T-helper 2 cell treated with Interferon-gamma antibody and Interleukin-4, amounts not matched to agents 100 ng/mL and 5 ng/mL, for 36 hours (primary cell): ENCODE measurements at regions not wholly inside any gene's neighbourhood (a gene's known extent, or its start where the extent isn't known, plus 50 kb on each side); places are given as distances from the start of the nearest gene placed in this dataset.
"Not testable (repeated sequence)": the region's sequence is repeated elsewhere in the genome, so short reads cannot be mapped to it uniquely, and the experiment has no call there.

Experiments used
- intact Hi-C: fragments of 100-400 bp; cut with micrococcal nuclease; formaldehyde crosslinking; loops from one replicate; pipeline ENCODE4 v1.15.1; 2023

DNA sequence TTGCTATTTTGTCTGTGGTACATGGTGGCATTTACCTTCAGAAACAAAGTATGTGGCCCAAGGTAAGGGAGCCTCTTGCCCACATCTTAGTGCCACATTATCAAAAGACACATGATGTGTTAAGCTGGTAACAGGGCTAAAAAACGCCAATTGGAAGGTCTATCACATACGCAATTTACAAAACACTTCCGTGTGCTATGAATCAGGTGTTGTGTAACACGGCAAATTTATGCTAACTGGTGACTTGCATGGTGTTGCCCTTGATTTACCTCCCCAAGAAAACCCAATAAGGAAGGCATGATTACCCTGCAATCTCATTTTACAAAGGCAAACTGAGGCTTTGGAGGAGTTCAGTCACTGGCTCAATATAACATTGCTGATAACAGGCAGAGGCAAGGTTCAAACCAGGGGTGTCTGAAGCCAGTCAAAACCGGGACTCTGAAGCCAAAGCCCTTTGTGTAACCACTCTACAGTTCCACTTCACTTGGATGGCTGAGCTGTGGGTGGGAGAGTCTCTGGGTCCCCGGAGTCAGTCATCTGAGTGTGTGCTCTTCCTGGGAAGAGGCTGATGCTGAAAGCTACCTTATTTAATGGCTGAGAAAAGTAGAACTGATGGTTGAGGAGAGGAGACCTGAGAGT is 103.9 kb upstream of the BCL6 start:
- intact Hi-C loops, result no loop called here

DNA sequence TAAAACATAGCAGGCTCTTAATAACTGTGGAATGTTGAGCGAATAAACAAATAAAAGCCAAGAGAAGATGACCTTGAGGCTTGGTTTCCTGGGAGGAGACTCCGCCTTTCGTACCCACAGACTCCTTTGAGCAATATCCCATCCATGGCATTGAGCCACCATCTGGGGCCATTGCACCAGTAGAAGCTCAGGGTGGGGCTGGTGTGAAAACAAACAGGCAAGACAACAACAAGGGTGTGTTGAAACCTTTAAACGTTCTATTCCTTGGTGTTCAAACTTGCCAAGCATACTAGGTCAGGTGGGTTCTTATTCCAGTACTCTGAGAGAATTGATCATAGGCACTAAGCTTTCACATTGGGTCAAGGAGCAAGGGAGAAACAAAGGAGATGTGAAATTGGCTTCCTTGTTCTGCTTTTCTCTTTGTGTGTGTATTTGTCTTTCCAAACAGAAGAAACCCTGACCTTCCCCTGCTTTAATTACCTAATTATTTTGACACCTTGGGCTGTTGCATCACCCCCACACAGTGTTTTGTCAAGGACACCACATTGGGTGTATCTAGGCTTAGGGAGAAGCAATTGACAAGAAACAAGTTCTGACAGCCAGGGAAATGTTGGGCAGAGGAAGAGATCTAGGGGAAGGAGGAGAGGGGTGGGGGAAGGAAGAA is 105.1 kb upstream of the BCL6 start:
- intact Hi-C loops, result no loop called here

DNA sequence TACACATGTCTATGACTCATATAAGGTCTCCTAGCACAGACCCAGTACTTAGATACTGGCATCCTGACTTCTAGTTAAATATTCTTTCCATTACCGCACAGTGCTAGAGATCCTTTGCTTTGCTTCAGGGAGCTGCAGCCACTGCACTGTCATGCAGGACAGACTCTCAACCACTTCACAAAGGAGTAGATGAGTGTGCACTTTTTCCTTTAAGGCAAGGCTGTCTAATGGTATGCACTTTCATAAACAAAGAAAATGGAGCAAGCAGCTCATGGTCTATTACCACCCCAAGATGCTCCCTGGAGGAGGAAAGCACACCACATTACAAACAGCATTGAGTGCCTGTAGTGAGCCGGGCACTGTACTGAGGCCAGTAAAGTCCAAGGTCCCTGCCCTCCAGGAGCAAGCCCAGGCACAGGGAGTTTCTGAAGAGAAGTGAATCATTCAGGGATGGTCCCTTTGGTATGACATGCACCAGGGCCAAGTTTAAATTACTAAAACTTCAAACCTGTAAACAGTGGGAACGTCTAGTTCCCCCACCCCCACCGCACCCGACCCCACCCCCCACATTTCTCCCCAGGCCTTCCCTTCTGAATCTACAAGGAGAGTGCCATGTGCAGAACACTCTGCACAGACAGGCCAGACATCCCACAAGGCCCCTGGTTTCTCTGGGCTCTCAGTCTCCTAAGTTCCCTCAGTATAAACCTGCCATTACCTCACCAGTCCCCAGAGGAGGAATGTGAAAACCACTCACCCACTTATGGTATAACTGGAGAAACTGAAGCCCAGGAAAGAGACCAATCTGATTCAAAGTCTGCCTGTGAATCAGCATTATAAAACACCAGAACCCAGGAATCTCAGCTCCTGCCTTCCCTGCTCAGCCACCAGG is 107.8 kb upstream of the BCL6 start:
- intact Hi-C loops, result no loop called here

DNA sequence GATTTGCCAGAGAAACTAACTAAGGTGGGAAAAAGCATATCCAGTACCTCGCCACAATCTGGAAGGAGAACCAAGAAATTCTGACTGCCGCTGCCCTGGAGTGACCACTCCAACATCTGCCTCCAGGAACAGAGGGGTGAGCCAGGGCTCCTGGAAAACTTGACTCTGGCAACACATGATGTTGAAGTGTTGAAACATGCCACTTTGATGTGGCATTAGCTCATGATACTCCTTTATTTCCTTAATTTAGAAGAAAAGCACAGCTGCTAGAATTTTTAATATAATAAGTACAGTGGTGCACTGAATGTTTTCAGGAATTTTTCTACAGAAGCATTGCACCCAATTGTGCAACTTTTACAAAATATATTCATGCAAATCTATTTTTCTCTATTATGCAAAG is 109.9 kb upstream of the BCL6 start:
- intact Hi-C loops, result no loop called here

DNA sequence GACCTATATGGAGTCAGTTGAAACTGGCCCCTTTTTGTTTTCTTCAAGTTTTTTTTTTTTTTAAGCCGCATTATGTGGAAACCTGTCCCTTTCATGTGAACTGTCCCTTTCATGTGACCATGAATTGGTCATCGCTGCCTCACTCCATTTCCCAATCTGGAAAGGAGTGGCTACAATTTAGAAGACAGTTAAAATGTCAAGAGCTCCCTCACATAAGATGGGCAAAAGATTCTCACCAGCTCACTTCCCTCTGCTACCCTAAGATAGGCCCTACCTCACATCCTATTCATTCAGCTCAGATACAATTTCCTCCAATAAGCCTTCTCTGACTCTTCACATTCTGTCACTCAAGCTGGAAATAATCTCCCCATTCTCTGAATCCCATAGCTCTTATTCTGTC is 111.3 kb upstream of the BCL6 start:
- intact Hi-C loops, result no loop called here

DNA sequence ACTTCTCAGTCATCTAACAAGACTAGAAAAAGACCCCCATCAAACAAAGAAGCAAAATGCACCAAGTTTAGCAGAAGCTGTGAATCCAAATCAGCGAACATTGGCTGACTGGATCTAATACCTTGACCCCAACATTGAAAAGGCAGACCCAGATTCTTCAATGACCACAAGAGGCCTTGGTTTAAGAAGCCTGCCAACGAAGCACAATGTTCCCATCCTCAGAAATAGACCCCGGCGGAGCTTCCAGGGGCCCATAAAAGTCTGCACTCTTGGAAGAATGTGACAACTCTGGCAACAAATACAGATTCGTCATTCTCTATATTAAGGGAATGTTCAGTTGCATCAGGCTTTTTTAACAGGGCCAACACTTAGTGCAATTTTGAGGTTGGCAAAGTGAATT is 112.8 kb upstream of the BCL6 start:
- intact Hi-C loops, result no loop called here

DNA sequence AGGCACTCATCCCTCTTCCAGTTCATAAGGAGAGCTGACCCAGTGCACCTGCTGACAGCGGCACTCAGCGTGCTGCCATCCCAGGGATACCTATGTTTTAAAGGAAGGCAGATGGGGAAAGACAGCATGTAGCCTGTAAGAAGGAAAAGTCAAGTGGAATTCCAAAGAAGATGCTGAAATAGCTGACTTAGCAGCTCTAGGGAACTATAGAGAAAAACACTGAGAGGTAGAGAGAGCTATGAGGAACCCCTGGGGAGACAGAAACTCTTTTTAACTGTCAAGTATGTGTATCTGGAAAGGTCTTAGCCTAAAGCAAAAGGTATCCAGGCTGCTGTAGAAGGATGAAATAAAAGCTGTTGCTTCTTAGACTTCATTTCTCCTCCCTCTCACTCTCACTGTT is 113.4 kb upstream of the BCL6 start:
- intact Hi-C loops, result no loop called here

DNA sequence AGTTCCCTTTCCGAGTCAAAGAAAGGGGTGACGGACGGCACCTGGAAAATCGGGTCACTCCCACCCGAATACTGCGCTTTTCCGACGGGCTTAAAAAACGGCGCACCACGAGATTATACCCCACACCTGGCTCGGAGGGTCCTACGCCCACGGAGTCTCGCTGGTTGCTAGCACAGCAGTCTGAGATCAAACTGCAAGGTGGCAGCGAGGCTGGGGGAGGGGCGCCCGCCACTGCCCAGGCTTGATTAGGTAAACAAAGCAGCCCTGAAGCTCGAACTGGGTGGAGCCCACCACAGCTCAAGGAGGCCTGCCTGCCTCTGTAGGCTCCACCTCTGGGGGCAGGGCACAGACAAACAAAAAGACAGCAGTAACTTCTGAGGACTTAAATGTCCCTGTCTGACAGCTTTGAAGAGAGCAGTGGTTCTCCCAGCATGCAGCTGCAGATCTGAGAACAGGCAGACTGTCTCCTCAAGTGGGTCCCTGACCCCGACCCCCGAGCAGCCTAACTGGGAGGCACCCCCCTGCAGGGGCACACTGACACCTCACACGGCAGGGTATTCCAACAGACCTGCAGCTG is 117.5 kb upstream of the BCL6 start:
- intact Hi-C loops, result not testable (repeated sequence)

DNA sequence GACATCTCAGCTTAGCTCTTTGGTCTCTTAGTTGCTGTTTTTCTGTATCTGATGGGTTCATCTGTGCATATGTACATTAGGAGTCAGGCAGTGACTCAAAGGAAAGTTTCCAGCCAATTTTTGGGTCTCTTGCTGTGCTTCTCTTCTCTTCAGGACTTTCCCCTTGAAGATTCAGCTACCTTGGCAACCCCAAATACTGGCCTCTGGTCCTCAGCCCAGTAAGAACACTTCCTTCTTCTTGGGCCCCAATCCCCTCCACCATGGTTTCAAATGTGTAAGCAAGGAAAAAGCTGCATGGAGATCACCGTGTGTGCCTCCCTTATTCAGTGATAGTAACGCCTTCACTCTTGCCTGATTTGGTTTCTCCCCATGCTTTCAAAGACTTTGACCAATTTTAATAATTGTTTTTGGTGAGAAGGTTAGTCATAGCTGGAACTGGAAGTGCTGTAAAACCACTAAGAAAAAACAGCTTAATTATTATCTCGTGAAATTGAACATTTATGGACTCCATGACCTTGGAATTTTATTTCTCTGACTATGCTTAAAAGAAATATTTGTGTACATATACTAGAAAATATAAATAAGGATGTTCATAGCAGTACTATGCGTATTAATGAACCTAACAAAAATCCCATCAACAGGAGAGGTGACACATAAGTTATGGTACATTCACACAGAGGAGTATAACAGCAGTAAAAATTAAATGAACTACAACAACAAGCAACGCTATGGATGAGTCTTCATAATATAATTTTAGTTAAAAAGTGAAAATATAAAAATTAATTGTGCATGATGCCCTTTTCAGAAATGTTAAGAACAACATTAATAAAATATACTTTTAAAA is 125.3 kb upstream of the BCL6 start:
- intact Hi-C loops, result no loop called here

DNA sequence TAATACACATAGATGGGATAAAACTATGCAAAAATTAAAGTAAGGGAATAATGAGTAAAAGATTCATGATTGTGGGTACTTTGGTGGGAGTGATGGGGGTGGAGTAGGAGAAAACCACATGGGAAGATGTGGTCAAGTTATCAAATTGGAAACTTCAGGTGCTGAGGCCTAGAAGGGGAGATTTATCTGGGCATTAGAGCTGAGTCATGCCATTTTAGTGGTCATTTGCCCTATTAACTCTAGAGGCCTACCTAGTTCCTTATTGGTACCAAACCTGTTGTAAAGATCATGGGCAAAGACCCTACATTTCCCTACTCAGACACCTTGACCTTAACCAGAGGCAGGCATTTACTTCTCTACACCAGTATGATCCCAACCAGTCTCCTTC is 125.9 kb upstream of the BCL6 start:
- intact Hi-C loops, result no loop called here

DNA sequence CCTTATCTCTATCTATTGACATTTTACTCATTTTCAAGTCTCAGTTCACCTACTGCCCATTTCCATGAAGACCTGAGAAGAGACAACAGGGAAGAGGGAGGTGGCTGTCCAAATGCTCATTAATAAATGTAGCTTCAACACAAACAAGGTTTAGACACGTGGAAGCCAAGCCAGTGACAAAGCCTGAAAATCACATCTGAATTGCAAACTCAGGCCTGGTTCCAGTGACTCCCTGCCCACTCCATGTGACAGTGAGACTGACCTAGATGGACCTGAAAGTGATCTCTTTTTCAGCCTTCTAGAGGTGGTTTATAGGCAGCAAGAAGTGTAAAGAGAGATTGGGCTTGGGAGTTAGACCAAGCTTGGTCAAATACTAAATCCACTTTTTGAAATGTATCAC is 126.6 kb upstream of the BCL6 start:
- intact Hi-C loops, result no loop called here

DNA sequence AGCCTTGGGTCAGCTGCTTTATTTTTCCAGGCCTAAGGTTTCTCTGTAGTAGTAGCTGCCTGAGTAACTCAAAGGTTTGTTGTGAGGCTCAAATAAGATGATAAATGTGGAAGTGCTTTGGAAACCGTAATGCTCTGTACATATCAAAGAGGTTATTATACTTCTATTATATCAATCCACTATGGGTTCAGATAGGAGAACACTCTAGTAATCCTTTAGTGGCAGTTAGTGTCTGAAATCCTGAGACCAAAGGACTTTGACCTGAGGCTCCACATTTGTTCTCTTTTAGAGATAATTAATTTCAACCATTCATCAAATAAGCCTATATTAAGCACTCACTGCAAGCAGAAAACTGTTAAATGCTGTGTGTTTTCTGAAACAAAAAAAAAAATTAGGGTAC is 128.6 kb upstream of the BCL6 start:
- intact Hi-C loops, result no loop called here

DNA sequence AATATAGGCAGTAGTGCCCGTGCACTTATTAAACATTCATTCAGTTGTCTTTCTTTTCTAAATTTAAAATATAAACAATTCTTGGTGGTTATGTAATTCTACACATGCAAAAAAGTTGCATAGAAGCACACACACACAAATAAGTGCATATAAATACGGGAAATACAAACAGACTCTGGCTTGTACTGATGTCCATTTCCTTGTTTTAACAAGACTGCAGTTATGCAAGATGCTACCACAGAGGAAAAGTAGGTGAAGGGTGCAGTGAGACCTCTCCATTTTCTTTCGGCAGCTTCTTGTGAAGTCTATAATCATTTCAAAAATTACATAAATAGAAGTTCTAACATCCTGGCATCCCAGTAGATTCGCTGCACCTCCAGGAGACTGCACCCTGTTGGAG is 130.6 kb upstream of the BCL6 start:
- intact Hi-C loops, result no loop called here

DNA sequence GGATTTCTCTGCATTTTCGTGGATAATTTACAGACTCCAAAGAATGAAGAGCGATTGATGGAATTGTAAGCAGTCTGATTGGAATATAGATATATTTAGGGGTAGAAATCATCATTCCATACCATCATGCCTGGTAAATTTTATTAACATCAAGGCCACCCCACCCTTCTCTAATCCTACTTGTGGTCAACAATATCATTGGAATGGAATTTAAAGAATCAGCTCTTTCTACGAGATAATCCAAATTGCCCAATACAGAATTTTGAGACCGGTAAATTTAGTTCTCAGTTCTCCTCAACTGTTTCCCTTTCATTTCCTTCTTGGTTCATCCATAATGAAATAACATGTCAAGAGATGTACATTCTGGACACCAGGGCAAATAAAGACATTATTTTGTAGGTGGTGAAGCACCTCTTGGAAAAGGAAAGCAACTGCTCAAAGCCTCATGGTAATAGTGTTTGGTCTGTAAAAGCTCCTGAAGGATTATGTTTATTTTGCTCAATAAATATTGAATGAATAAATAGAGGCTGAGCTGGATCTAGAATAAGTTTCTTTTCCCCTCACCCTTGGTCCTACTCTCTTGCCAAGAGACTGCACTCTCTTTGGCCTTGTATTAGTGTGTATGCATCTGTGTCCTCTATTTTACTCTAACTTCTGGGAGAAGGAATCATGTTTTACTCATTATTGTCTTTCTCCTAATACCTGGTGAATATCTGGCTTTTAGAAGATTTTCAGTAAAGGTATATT is 133.7 kb upstream of the BCL6 start:
- intact Hi-C loops, result no loop called here

DNA sequence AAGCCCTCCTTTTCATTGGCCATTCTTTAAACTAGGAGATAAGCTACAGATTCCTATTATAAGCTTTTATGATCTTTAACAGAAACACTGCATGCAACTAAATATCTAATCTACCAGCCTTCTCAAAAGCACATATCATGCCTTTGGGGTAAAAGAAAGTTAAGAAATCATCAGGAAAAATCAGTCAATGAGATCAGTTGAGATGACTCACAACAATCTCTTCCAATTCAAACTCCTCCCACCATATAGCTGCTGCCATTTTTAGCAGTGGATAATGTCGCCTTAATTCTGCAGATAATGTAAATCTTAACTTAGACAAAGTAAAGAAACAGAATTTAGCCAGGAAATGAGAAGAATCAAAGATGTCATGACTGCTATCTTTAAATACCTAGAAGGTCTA is 135.2 kb upstream of the BCL6 start:
- intact Hi-C loops, result no loop called here

DNA sequence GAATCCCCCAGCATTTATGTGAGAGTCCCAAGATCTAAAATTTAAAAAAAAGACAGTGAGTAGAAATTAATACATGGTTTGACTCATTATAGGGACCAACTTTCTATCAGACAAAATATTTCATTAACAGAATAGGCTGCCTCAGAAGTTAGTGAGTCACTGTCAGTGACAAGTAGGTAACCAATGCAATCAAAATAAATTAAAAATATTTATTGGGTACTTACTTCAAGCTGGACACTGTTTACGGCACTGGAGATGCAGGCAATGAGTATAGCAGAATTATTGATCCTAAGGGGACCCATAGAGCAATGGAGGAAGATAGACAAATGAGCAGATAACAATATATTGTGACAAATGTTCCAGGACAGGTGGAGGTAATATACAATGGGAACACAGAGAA is 135.6 kb upstream of the BCL6 start:
- intact Hi-C loops, result no loop called here

DNA sequence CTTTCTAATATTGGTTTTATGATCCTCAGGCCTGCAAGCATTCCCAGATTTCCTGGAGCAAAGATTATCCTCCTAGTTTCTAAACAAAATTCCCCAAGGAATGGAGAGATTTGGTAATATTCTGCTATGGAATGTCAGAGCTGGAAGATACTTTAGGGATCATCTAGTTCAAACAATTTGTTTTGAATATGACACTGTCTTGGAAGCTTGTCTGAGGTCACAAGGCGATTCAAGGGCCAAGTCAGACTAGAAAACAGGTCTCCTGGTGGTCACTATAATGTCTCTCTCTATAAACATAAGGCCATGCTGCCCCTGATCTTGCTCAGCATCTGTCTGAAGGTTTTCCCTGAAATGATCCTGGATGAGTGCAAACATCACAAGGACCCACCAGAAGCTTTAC is 143.4 kb upstream of the BCL6 start:
- intact Hi-C loops, result no loop called here

DNA sequence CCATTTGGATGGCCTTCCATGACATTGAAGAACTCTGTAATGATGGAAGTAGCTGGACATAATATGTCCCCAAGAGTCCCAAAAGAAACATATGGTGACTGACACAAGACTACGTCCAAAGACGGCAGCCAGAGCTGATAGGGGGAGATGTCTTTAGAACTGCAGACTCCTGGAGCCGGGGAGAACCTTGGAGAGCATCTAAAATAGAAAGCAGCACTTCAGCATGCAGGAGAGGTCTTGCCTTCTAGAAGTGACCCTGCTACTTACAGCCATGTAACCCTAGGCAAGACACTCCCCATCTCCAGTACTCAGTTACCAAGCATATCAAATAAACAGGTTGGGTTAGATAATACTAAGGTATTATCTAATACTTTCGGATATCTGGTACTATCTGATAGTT is 143.8 kb upstream of the BCL6 start:
- intact Hi-C loops, result no loop called here

DNA sequence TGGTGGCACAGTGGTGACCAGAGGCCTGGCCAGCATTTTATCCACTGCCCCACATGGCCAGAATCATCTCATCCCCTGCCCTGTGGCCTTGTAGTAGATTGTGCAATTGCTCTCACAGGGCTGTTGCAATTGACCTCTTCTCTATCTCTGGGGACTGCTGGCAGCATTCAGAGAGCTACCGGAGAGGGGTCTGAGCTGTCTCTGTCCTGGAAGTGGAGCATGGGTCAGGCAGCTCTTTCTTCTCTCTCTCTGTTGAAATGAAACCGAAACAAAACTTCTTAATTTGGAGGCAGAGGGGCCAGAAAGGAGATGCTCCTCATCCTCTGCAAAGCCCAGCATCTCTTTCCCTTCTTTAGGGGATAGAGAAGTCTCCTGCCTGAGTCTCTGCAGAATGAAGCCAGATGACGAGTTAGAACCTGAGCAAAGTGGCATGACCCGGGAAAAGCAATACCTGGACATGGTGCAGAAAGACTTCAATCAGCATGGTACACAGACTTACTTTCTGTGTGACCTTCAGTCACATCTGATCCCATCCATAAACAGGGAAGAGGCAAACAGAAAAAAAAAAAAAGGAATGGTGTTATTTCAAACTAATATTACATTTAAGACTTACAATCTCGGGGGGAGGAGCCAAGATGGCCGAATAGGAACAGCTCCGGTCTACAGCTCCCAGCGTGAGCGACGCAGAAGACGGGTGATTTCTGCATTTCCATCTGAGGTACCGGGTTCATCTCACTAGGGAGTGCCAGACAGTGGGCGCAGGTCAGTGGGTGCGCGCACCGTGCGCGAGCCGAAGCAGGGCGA is 144.5 kb upstream of the BCL6 start:
- intact Hi-C loops, result no loop called here

DNA sequence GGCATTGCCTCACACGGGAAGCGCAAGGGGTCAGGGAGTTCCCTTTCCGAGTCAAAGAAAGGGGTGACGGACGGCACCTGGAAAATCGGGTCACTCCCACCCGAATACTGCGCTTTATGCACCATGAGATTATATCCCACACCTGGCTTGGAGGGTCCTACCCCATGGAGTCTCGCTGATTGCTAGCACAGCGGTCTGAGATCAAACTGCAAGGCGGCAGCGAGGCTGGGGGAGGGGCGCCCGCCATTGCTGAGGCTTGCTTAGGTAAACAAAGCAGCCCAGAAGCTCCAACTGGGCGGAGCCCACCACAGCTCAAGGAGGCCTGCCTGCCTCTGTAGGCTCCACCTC is 145.1 kb upstream of the BCL6 start:
- intact Hi-C loops, result not testable (repeated sequence)
